Activated naive CD8-positive, alpha-beta T cell treated with anti-CD3 and anti-CD28 coated beads, Interleukin-2, amount 50 U/mL, for 24 hours (primary cell): ENCODE measurements at regions not wholly inside any gene's neighbourhood (a gene's known extent, or its start where the extent isn't known, plus 50 kb on each side); places are given as distances from the start of the nearest gene placed in this dataset.
A peak's percentile ranks its signal among the peaks of the same experiment; 100 is the strongest.
"Not testable (repeated sequence)": the region's sequence is repeated elsewhere in the genome, so short reads cannot be mapped to it uniquely, and the experiment has no call there.

Experiments used
- ATAC-seq: fragments of 150-1000 bp; cut with Tn5 transposase; one replicate; pipeline ENCODE4 v1.10.0; 2021
- DNase-seq: peaks from one replicate; pipeline ENCODE4 v3.0.0; 2021
- H3K27ac Mint-ChIP-seq: one replicate; pipeline ENCODE4 v1.8.0; 2021; ENCODE audit warnings: mild to moderate bottlenecking, mixed read lengths
- H3K27me3 Mint-ChIP-seq: one replicate; pipeline ENCODE4 v1.8.0; 2021; ENCODE audit warnings: mixed read lengths
- H3K36me3 Mint-ChIP-seq: one replicate; pipeline ENCODE4 v1.8.0; 2021; ENCODE audit warnings: low read depth, mixed read lengths
- H3K4me1 Mint-ChIP-seq: one replicate; pipeline ENCODE4 v1.8.0; 2021; ENCODE audit warnings: mixed read lengths
- H3K4me3 Mint-ChIP-seq: one replicate; pipeline ENCODE4 v1.8.0; 2021; ENCODE audit warnings: mild to moderate bottlenecking, moderate library complexity, mixed read lengths
- H3K9me3 Mint-ChIP-seq: one replicate; pipeline ENCODE4 v1.8.0; 2021; ENCODE audit warnings: mixed read lengths

DNA sequence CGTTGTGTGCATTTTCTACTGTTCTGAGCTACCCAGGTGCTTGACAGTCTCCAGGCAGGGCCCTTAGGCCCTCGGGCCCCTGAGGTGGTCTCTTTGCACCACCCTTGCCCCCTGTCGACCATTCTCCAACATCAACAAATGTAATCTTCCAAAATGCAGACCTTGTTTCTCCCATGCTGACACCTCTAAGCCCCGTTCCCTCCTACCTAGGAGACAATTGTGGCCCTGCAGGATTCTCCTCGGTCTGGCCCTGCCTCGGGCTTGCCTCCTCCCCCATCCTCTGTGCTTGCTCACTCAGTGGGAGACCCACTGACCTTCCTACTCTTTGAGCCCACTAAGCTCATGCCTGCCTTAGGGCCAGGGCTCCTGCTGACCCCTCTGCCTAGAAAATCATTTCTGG, 104.2 kb upstream of the TARDBP start:
- Mint-ChIP-seq H3K27me3 (peaks cover 1% of the 10 kb centered on the region), H3K27ac (no peak overlapping the region), H3K9me3 (no peaks in the 10 kb centered on the region), H3K36me3 (no peaks in the 10 kb centered on the region), H3K4me1 (peaks cover 37% of the 10 kb centered on the region), H3K4me3 (no peak overlapping the region)
- DNase-seq, result no peak
- ATAC-seq, result no peak

DNA sequence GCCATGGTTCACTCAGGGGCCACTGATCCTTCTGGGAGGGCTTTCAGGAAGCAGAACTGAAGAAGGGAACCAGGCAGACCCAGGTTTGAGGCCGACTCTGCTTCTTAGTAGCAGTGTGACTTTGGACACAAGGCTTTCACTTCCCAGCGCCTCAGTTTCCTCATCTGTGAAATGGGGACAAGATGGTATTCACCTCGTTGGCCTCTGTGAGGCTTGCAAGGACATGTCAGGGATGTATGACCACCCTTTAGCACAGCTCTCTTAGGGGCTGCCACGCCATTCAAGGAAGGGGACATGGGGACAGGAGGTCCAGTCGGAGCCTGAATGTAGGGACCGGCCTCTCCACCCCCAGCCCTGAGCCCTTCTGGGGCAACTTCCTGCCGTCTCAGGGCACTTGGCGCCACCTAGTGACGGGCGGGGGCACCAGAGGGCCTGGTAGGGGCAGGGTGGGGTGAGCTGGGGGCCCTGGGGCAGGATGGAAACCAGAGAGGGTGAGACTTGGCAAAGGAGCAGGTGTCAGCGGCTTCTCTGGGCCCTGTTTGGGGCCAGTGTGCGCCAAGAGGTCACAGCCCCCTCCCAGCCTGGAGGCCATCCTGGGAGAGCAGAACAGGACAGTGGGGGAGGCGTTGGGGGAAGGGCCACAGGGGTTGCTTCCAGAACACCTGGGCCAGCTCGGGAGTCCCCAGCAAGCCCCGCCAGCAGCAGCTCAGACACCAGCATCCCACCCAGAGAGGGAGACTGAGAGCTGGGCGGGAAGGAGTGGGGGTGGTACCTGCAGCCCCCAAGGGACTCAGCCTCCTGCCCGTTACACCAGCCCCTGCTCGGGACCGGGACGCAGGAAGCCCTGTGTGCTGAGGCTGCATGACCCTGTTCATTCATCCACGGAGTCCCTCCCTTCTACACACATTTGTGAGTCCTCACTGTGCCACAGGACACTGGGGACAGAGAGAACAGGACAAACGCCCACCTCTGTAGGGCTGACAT, 102.5 kb upstream of the TARDBP start:
- H3K27ac Mint-ChIP-seq, result no peak overlapping the region
- no peaks in the 10 kb centered on the region for H3K9me3 Mint-ChIP-seq
- peaks cover 1% of the 10 kb centered on the region for H3K27me3 Mint-ChIP-seq
- H3K4me1 Mint-ChIP-seq, result peaks cover 22% of the 10 kb centered on the region
- H3K36me3 Mint-ChIP-seq, result no peaks in the 10 kb centered on the region
- H3K4me3 Mint-ChIP-seq, result no peak overlapping the region
- peak; percentile 75 for ATAC-seq
- peak; percentile 85 for DNase-seq

DNA sequence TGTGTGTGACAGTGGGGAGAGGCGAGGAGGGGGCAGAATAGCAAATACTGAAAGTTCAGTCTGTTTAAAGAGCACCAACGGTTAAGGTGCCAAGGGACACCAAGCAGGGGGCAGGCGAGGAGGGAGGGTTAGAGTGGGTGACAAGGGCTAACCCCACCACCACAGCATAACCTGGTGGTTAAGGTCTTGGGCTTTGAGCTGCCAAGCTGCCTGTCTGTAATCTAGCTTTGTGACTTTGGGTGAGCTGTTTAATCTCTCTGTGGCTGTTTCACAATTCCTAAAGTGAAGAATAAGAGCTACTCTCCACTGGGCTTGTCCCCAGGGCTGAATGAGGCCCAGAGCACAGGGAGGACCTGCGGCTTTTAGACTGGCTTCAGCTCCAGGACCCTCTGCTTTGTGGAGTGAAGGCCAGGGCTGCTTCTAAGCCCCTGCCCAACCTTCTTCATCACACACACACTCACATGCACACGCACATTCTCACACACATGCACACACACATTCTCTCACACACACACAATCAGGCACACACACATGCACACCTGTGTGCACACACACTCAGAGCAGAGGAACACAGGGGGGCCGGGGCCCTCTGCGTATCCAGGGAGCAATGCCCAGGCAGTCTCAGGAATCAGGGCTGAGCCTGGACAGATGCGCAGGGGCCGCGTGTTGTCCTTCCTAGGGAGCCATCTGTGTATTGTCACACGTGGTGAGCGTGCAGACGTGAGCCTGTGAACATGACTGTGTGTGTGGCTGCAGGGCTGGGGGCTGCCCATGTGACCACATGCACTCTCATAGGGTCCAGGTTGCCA, 101.6 kb upstream of the TARDBP start:
- DNase-seq, result no peak
- ATAC-seq, result no peak
- Mint-ChIP-seq H3K27me3 (peaks cover 1% of the 10 kb centered on the region), H3K4me1 (peaks cover 15% of the 10 kb centered on the region), H3K9me3 (no peaks in the 10 kb centered on the region), H3K36me3 (no peaks in the 10 kb centered on the region), H3K4me3 (no peak overlapping the region), H3K27ac (no peak overlapping the region)

DNA sequence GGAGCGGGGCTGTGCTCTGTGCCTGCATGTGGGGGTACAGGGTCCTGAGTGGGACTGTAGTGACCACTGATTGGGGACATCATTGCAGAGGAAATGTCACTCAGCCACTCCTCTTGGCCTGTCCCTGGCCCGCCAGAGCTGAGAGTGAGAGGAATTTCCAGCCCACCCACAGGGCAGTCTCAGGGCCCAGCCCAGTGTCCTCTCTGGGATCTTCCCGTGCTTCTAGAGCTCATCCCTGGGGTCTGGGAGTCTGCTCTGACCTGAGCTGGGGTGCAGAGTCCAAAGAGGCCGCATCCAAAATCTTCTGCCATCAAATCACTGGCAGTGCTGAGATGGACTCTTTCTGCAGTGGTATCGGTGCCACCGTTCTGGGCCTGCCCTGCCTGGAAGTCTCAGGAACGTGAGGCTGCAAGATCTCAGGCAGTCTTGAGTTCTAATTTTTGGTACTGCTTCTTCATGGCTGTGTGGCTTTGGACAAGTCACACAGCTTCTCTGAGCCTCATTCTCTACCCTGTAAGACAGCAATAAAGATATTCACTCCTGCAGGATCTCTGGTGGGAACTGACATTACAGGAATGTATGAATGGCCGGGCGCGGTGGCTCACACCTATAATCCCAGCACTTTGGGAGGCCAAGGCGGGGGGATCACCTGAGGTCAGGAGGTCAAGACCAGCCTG, 100.8 kb upstream of the TARDBP start:
- Mint-ChIP-seq H3K4me3 (no peak overlapping the region), H3K4me1 (peaks cover 16% of the 10 kb centered on the region), H3K27ac (no peak overlapping the region), H3K27me3 (peaks cover 4% of the 10 kb centered on the region), H3K36me3 (no peaks in the 10 kb centered on the region), H3K9me3 (no peaks in the 10 kb centered on the region)
- DNase-seq (no peak), ATAC-seq (no peak)

DNA sequence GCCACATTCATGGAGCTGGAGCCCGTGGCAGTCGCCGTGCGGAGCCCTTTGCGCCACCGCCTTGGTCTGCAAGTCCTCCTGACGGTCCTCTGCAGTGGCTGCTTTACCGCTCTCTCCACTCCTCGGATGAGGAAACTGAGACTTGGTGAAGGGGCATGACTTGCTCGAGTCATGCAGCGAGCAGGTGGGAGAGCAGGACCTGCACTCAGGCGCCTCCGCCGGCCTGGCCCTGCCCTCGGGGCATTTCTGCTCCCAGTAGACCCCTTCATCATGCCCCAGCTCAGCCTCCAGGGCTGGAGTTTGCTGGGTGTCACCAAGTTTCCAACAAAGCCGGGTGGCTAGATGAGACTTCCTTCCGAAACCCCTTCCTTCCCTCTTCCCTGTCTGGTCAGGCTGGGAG, 100.0 kb upstream of the TARDBP start:
- H3K36me3 Mint-ChIP-seq, result no peaks in the 10 kb centered on the region
- H3K27me3 Mint-ChIP-seq, result peaks cover 10% of the 10 kb centered on the region
- H3K4me3 Mint-ChIP-seq, result no peak overlapping the region
- peaks cover 18% of the 10 kb centered on the region for H3K4me1 Mint-ChIP-seq
- no peak for ATAC-seq
- H3K27ac Mint-ChIP-seq, result no peak overlapping the region
- no peak for DNase-seq
- no peaks in the 10 kb centered on the region for H3K9me3 Mint-ChIP-seq

DNA sequence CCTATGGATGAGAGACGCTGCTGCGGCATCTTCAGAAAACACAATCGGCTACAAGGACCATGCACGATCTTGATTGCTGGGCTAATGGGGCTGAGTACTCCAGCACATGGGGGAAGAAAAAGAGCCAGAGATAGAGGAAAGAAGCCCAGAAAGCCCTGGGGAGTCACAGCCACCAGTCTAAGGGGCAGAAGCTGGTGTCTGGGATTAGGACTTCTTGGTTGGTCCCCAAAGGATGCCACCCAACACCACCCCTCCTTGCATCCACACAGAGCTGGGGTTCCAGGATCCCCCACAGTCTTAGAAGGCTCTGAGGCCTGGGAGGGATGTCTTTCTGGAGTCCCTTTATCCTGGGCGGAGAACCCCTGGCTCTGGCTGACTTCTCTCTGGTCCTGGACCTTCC, 98.4 kb upstream of the TARDBP start:
- DNase-seq (no peak), ATAC-seq (no peak)
- Mint-ChIP-seq H3K9me3 (no peaks in the 10 kb centered on the region), H3K27me3 (peaks cover 22% of the 10 kb centered on the region), H3K4me3 (no peak overlapping the region), H3K4me1 (peaks cover 29% of the 10 kb centered on the region), H3K36me3 (no peaks in the 10 kb centered on the region), H3K27ac (no peak overlapping the region)

DNA sequence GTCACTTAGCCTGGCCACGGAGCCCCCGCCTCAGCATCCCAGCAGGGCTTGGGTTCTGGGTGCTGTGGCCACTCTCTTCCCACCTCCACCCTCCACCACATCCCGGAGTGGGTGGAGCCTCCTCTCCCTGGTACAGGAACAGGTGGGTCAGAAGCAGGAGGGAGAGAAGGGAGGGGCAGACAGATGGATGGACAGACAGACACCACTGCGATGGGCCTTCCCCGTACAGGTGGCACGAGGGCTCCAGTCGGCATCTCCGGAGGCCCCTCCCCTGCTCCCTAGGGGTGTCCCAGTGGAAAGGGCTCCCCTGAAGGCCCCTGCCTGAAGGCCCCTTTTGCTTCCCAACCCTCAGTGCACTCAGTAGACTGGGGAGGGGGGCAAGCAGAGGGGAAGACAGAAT, 96.9 kb upstream of the TARDBP start:
- H3K4me1 Mint-ChIP-seq, result peaks cover 27% of the 10 kb centered on the region
- DNase-seq, result no peak
- no peak overlapping the region for H3K27ac Mint-ChIP-seq
- H3K9me3 Mint-ChIP-seq, result no peaks in the 10 kb centered on the region
- H3K27me3 Mint-ChIP-seq, result peaks cover 28% of the 10 kb centered on the region
- H3K4me3 Mint-ChIP-seq, result no peak overlapping the region
- no peaks in the 10 kb centered on the region for H3K36me3 Mint-ChIP-seq
- ATAC-seq, result no peak

DNA sequence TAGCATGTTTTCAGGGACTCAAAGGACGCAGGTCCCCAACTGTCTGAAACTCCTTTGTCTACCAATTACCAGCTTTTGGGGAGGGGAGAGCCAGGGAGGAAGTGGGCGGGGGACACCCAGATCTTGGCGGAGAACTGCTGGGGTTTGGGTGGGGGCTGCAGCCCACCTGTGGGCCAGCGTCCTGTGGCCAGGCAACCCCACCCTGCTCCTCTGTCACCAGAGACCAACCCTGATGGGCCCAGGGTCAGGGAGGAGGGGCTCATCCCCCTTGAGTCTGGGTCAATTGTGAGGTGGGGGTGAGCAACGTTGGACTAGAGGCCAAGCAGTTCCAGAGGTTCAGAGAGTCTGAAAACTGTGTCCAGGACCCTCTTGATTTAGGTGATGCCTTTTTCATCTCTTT, 96.1 kb upstream of the TARDBP start:
- Mint-ChIP-seq H3K36me3 (no peaks in the 10 kb centered on the region), H3K27me3 (peaks cover 33% of the 10 kb centered on the region), H3K4me3 (no peak overlapping the region), H3K27ac (no peak overlapping the region), H3K9me3 (no peaks in the 10 kb centered on the region), H3K4me1 (peaks cover 27% of the 10 kb centered on the region)
- ATAC-seq (no peak), DNase-seq (no peak)

DNA sequence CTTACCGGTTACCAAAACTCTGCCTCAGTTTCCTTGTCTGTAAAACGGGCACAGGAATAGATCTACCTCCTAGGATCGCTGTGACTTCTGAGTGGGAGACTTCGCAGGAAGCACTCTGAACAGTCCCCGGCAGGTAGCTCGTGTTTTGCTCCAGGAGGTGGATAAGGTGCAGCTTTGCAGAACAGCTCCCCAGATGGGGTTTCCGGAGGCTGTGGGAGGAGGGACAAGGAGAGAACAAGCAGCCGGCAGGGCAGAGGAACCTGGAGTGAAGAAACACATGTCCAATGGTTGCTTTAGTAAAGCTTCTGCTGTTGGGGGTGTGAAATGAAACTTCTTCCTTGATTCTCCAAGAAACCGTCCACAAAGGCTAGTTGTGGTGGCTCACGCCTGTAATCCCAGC, 95.5 kb upstream of the TARDBP start:
- no peak overlapping the region for H3K27ac Mint-ChIP-seq
- DNase-seq (no peak), ATAC-seq (no peak)
- no peak overlapping the region for H3K4me3 Mint-ChIP-seq
- peaks cover 31% of the 10 kb centered on the region for H3K4me1 Mint-ChIP-seq
- peaks cover 31% of the 10 kb centered on the region for H3K27me3 Mint-ChIP-seq
- H3K36me3 Mint-ChIP-seq, result no peaks in the 10 kb centered on the region
- no peaks in the 10 kb centered on the region for H3K9me3 Mint-ChIP-seq

DNA sequence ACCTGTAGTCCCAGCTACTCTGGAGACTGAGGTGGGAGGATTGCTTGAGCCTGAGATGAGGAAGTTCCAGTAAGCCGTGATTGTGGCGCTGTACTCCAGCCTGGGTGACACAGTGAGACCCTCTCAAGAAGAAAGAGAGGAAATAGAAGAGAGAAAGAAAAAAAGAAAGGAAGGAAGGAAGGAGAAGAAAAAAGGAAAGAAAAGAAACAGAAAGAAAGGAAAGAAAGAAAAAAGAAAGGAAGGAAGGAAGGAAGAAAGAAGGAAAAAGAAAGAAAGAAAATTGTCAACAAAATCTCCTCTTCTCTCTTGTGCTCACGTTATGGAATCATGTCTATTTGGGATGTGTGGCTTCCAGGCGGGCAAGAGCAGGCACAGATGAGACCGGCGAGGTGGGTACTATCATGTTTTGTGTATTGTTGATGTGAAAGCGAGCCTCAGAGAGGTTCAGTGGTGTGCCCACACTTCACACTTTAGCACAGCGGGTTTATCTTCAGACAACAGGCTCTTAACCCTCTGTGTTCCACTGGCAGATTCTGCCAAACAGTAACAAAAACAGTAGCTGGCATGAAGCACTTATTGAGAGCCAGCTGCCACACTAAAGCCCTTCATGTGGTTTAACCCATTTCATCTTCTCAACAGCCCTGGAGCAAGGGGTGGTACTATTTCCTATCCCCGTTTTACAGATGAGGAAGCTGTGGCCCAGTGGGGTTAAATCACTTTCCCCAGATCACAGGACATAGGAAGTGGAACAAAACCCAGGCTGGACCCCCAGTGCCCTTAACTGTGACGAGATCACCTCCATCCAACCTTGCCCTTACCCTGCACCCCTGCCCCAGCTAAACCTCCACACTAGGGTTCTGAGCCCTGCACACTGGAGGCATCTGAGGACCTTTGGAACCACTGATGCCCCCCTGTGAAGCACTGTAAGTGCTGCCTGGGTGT, 94.7 kb upstream of the TARDBP start:
- no peaks in the 10 kb centered on the region for H3K9me3 Mint-ChIP-seq
- H3K4me1 Mint-ChIP-seq, result peaks cover 38% of the 10 kb centered on the region
- DNase-seq, result no peak
- no peaks in the 10 kb centered on the region for H3K36me3 Mint-ChIP-seq
- no peak overlapping the region for H3K27ac Mint-ChIP-seq
- peak overlapping the region; percentile 3 for H3K4me3 Mint-ChIP-seq
- ATAC-seq, result peak; percentile 38
- H3K27me3 Mint-ChIP-seq, result peaks cover 31% of the 10 kb centered on the region

DNA sequence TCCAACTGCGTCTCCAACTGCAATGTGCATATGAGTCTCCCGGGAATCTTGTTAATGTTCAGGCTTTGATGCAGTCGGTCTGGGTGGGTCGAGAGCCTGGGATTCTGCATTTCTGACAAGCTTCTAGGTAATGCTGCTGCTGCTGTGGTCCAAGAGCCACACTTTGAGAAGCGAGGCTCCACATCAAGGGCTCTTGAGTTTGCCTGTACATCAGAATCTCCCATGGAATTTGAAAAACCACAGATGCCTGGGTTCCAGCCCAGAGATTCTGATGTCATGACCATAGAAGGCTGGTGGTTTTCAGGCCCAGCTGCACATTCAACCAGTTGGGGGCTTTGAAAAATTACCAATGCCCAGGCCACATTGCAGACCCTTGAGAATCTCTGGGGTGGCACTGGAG, 93.9 kb upstream of the TARDBP start:
- Mint-ChIP-seq H3K4me3 (no peak overlapping the region), H3K27ac (no peak overlapping the region), H3K27me3 (peaks cover 31% of the 10 kb centered on the region), H3K36me3 (no peaks in the 10 kb centered on the region), H3K9me3 (no peaks in the 10 kb centered on the region), H3K4me1 (peaks cover 38% of the 10 kb centered on the region)
- DNase-seq (no peak), ATAC-seq (no peak)

DNA sequence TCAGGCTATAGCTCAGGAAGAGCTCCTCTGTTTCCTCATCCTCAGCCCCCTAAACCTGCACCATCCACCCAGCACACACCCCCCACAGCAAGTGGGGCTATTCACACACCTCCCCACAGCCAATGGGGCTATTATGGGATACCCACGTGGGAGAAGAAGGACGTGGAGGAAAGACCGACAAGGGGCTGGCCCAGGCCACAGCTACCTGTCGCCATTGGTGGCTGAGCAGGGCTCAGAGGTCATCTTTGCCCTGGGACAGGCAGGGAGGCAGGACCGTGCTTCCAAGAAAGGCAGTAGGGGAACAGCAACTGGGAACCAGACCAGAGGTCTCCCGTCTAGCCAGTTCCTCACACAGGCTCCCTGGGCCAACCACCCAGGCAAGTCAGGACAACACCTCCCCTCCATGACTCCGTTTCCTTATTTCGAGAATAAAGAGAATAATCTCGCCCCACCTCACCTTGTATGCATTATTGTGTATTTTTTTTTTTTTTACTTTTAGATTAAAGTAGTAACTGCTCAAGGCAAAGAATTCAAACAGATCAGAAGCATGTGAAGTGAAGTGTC, 92.3 kb upstream of the TARDBP start:
- Mint-ChIP-seq H3K36me3 (no peaks in the 10 kb centered on the region), H3K4me3 (no peak overlapping the region), H3K27ac (no peak overlapping the region), H3K27me3 (peaks cover 35% of the 10 kb centered on the region), H3K4me1 (peaks cover 38% of the 10 kb centered on the region), H3K9me3 (no peaks in the 10 kb centered on the region)
- DNase-seq (no peak), ATAC-seq (no peak)

DNA sequence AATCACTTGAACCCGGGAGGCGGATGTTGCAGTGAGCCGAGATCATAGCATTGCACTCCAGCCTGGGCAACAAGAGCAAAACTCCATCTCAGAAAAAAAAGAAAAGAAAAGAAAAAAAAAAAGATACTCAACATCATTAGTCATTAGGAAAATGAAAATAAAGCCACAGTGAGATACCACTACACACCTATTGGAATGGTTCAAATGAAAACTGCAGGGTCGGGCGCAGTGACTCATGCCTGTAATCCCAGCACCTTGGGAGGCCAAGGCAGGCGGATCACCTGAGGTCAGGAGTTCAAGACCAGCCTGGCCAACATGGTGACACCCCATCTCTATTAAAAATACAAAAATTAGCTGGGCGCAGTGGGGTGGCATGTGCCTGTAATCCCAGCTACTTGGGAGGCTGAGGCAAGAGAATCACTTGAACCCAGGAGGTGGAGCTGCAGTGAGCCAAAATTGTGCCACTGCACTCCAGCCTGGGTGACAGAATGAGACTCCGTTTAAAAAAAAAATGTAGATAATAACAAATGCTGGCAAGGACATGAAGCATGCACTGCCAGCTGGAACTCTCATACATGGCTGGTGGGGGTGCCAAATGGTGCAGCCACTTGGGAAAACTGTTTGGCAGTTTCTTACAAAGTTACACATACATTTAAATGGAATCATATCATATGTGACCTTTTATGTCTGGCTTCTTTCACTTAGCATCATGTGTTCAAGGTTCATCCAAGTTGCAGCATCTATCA, 90.0 kb upstream of the TARDBP start:
- peaks cover 30% of the 10 kb centered on the region for H3K27me3 Mint-ChIP-seq
- not testable (repeated sequence) for H3K4me3 Mint-ChIP-seq, H3K27ac Mint-ChIP-seq

More for the DNA sequence above, 90.0 kb upstream of the TARDBP start:
- not testable (repeated sequence) for H3K9me3 Mint-ChIP-seq, DNase-seq, H3K36me3 Mint-ChIP-seq
- ATAC-seq, result peak; percentile 65
- peaks cover 22% of the 10 kb centered on the region for H3K4me1 Mint-ChIP-seq
